H1 (cell line): ENCODE measurements at regions not wholly inside any gene's neighbourhood (a gene's known extent, or its start where the extent isn't known, plus 50 kb on each side); places are given as distances from the start of the nearest gene placed in this dataset.

ENCODE experiments used
- CTCF ChIA-PET: fragments of 300-600 bp; sonication (Branson Sonifier 250); formaldehyde crosslinking; loops from one replicate; lab custom pipeline; 2021; ENCODE audit not compliant: partially characterized antibody; lab: Charles Lee
- POLR2A ChIA-PET: fragments of 300-600 bp; sonication (Branson Sonifier 250); formaldehyde crosslinking; loops from one replicate; lab custom pipeline; 2021; ENCODE audit warnings: inconsistent platforms; ENCODE audit not compliant: partially characterized antibody; lab: Charles Lee
- DNase-seq, 2 experiments: peaks; one replicate each; pipeline versions ENCODE4 v3.0.0 to v3.0.0-alpha.2; 2010 to 2022; ENCODE audit warnings: low spot score in 2 of 2, low read depth in 1 of 2, mixed read lengths in 1 of 2
- FAIRE-seq: peaks from 2 replicates; lab custom pipeline; 2011; peaks lifted over from hg19 to GRCh38; lab: Jason Lieb, UNC
- H2AFZ ChIP-seq: 2 replicates; pipeline ENCODE4 v1.8.1; 2012; ENCODE audit warnings: low read length, inconsistent platforms
- H2AK5ac ChIP-seq: 2 replicates; pipeline ENCODE4 v1.6.1; 2013; ENCODE audit warnings: low read depth, low read length
- H2BK120ac ChIP-seq: replicated peaks from 2 replicates; pipeline ENCODE3; 2013; ENCODE audit warnings: low read depth, low read length, inconsistent platforms
- H2BK12ac ChIP-seq: 2 replicates; pipeline ENCODE4 v1.6.1; 2013; ENCODE audit warnings: low read depth, low read length
- H2BK15ac ChIP-seq: 2 replicates; pipeline ENCODE4 v1.6.1; 2013; ENCODE audit warnings: low read length
- H2BK20ac ChIP-seq: 2 replicates; pipeline ENCODE4 v1.6.1; 2013; ENCODE audit warnings: low read length
- H2BK5ac ChIP-seq: 2 replicates; pipeline ENCODE4 v1.6.1; 2013; ENCODE audit warnings: low read depth, low read length
- H3K14ac ChIP-seq: 2 replicates; pipeline ENCODE4 v1.6.1; 2013; ENCODE audit warnings: inconsistent platforms; ENCODE audit not compliant: insufficient read length
- H3K18ac ChIP-seq: 2 replicates; pipeline ENCODE4 v1.6.1; 2013; ENCODE audit warnings: low read length; ENCODE audit errors: extremely low read depth
- H3K23ac ChIP-seq: 2 replicates; pipeline ENCODE4 v1.6.1; 2013; ENCODE audit warnings: inconsistent platforms; ENCODE audit not compliant: insufficient read length
- H3K23me2 ChIP-seq: 2 replicates; pipeline ENCODE4 v1.6.1; 2013; ENCODE audit warnings: low read depth, low read length
- H3K27ac ChIP-seq: 2 replicates; pipeline ENCODE4 v1.6.1; 2011; ENCODE audit warnings: low read depth, low read length, inconsistent platforms
- H3K27me3 ChIP-seq, 4 experiments: replicated peaks in 1 of 4; 1 replicate in 1 of 4; 2 replicates in 3 of 4; pipeline versions ENCODE4 v1.6.1 to v1.8.1; 2011 to 2013; ENCODE audit warnings: low read length in 3 of 4, mild to moderate bottlenecking in 3 of 4, inconsistent platforms in 2 of 4, mixed read lengths in 2 of 4, moderate library complexity in 1 of 4; ENCODE audit not compliant: control insufficient read depth in 3 of 4, insufficient read depth in 3 of 4; ENCODE audit errors: extremely low read depth in 1 of 4
- H3K36me3 ChIP-seq, 4 experiments: 2 replicates each; pipeline versions ENCODE4 v1.6.1 to v1.8.1; 2011 to 2013; ENCODE audit warnings: mild to moderate bottlenecking in 4 of 4, low read length in 3 of 4, moderate library complexity in 2 of 4, control low read depth in 1 of 4, inconsistent platforms in 1 of 4; ENCODE audit not compliant: insufficient read depth in 4 of 4, control insufficient read depth in 2 of 4
- H3K4ac ChIP-seq: replicated peaks from 2 replicates; pipeline ENCODE3; 2013; ENCODE audit warnings: low read length, low read depth, mixed read lengths, inconsistent platforms; ENCODE audit not compliant: insufficient read length
- H3K4me1 ChIP-seq, 4 experiments: replicated peaks in 1 of 4; 1 replicate in 1 of 4; 2 replicates in 3 of 4; pipeline versions ENCODE4 v1.6.1 to v1.8.1; 2011 to 2013; ENCODE audit warnings: low read length in 3 of 4, inconsistent platforms in 2 of 4, mixed read lengths in 1 of 4; ENCODE audit not compliant: insufficient read depth in 4 of 4, control insufficient read depth in 3 of 4
- H3K4me2 ChIP-seq, 2 experiments: 2 replicates each; pipeline versions ENCODE4 v1.6.1 to v1.8.1; 2011 to 2013; ENCODE audit warnings: low read depth in 2 of 2, low read length in 2 of 2, control low read depth in 1 of 2, inconsistent platforms in 1 of 2, mild to moderate bottlenecking in 1 of 2; ENCODE audit not compliant: insufficient read depth in 1 of 2
- H3K4me3 ChIP-seq, 4 experiments: fragments of 200-600, 300-600 bp in 1 of 4; sonication (generic), shearing (Covaris generic), sonication (Bioruptor Twin) in 1 of 4; 2 replicates each; pipeline versions ENCODE4 v1.5.1 to v1.8.1; 2011 to 2016; ENCODE audit warnings: low read length in 4 of 4, low read depth in 3 of 4, control low read depth in 2 of 4, inconsistent platforms in 2 of 4, mild to moderate bottlenecking in 2 of 4, mixed read lengths in 1 of 4, moderate library complexity in 1 of 4; ENCODE audit not compliant: insufficient read depth in 2 of 4; ENCODE audit errors: extremely low read depth in 1 of 4
- H3K56ac ChIP-seq: replicated peaks from 2 replicates; pipeline ENCODE3; 2013; ENCODE audit warnings: low read depth, mild to moderate bottlenecking, mixed read lengths, low read length, inconsistent platforms; ENCODE audit not compliant: insufficient read length
- H3K79me1 ChIP-seq: 2 replicates; pipeline ENCODE4 v1.6.1; 2013; ENCODE audit warnings: low read depth, low read length, control low read depth
- H3K79me2 ChIP-seq, 2 experiments: 2 replicates each; pipeline versions ENCODE4 v1.6.1 to v1.8.1; 2012 to 2013; ENCODE audit warnings: low read length in 2 of 2, mild to moderate bottlenecking in 2 of 2, inconsistent platforms in 1 of 2; ENCODE audit not compliant: insufficient read depth in 2 of 2, control insufficient read depth in 1 of 2
- H3K9ac ChIP-seq, 4 experiments: replicated peaks in 1 of 4; 1 replicate in 1 of 4; 2 replicates in 3 of 4; pipeline versions ENCODE4 v1.6.1 to v1.8.1; 2011 to 2013; ENCODE audit warnings: low read depth in 3 of 4, low read length in 3 of 4, control low read depth in 2 of 4, mild to moderate bottlenecking in 2 of 4, moderate library complexity in 2 of 4, inconsistent platforms in 1 of 4; ENCODE audit errors: extremely low read depth in 1 of 4
- H3K9me3 ChIP-seq, 2 experiments: 2 replicates each; pipeline versions ENCODE4 v1.6.1 to v1.8.1; 2012 to 2013; ENCODE audit warnings: mild to moderate bottlenecking in 2 of 2, moderate library complexity in 2 of 2, control low read depth in 1 of 2, inconsistent platforms in 1 of 2, low read depth in 1 of 2, low read length in 1 of 2, mixed read lengths in 1 of 2; ENCODE audit not compliant: insufficient read depth in 2 of 2
- H4K20me1 ChIP-seq, 2 experiments: replicated peaks in 1 of 2; 2 replicates each; pipeline versions ENCODE3 to v1.8.1; 2011 to 2013; ENCODE audit warnings: inconsistent platforms in 2 of 2, low read length in 2 of 2, mild to moderate bottlenecking in 1 of 2; ENCODE audit not compliant: insufficient read depth in 2 of 2, control insufficient read depth in 1 of 2
- H4K5ac ChIP-seq: 2 replicates; pipeline ENCODE4 v1.6.1; 2013; ENCODE audit warnings: low read length, low read depth, mixed read lengths, inconsistent platforms; ENCODE audit not compliant: insufficient read length
- H4K8ac ChIP-seq: 2 replicates; pipeline ENCODE4 v1.8.0; 2013; ENCODE audit warnings: mild to moderate bottlenecking, moderate library complexity, low read length, inconsistent platforms; ENCODE audit not compliant: insufficient read depth; ENCODE audit errors: extremely low read depth
- H4K91ac ChIP-seq: replicated peaks from 2 replicates; pipeline ENCODE3; 2013; ENCODE audit warnings: low read length, mixed read lengths, inconsistent platforms; ENCODE audit not compliant: insufficient read length
- ASH2L ChIP-seq: fragments of 200-600, 300-600 bp; sonication (generic); IDR thresholded peaks from one replicate; pipeline ENCODE4 v1.7.1; 2017; ENCODE audit warnings: low read length
- CEBPB ChIP-seq: IDR thresholded peaks from 2 replicates; pipeline ENCODE4 v1.6.1; 2012; ENCODE audit warnings: low read depth, low read length
- CHD1 ChIP-seq: IDR thresholded peaks from 2 replicates; pipeline ENCODE4 v1.6.1; 2012; ENCODE audit warnings: low read depth, low read length, improper control_type of control experiment
- HDAC2 ChIP-seq, 2 experiments: fragments of 300-600 bp in 1 of 2; sonication (generic) in 1 of 2; IDR thresholded peaks; 2 replicates each; pipeline ENCODE4 v1.6.1; 2011 to 2012; ENCODE audit warnings: low read depth in 2 of 2, low read length in 2 of 2, mild to moderate bottlenecking in 2 of 2, moderate library complexity in 2 of 2, borderline replicate concordance in 1 of 2, inconsistent platforms in 1 of 2
- HDAC6 ChIP-seq: IDR thresholded peaks from one replicate; pipeline ENCODE4 v1.7.1; 2012; ENCODE audit warnings: low read depth, mild to moderate bottlenecking, inconsistent platforms, low read length, moderate library complexity
- MAFK ChIP-seq: IDR thresholded peaks from 2 replicates; pipeline ENCODE4 v1.6.1; 2012; ENCODE audit warnings: low read depth, mild to moderate bottlenecking, improper control_type of control experiment, low read length
- NRF1 ChIP-seq: IDR thresholded peaks from 2 replicates; pipeline ENCODE4 v1.6.1; 2011; ENCODE audit warnings: mild to moderate bottlenecking, low read depth, low read length, improper control_type of control experiment
- PHF8 ChIP-seq: fragments of 200-600 bp; sonication (generic); conservative IDR thresholded peaks from 2 replicates; pipeline ENCODE4 v1.7.1; 2012; ENCODE audit warnings: low read depth, mild to moderate bottlenecking, inconsistent platforms, low read length, moderate library complexity
- RFX5 ChIP-seq: IDR thresholded peaks from 2 replicates; pipeline ENCODE4 v1.6.1; 2011; ENCODE audit warnings: low read depth, low read length, improper control_type of control experiment, borderline replicate concordance
- TCF12 ChIP-seq: IDR thresholded peaks from 2 replicates; pipeline ENCODE4 v1.6.1; 2011; ENCODE audit warnings: low read depth, mild to moderate bottlenecking, low read length
- WGBS, 2 experiments: shearing (Covaris generic) in 1 of 2; methylation state at CpG; one replicate each; pipeline versions ENCODE4 v1.1.6 to v1.1.7; 2013 to 2015; ENCODE audit warnings: low lambda C conversion rate in 2 of 2, mixed read lengths in 2 of 2, inconsistent platforms in 1 of 2, low coverage in 1 of 2, missing lambda C conversion rate in 1 of 2; ENCODE audit not compliant: insufficient replicate concordance in 2 of 2, insufficient coverage in 1 of 2, insufficient read length in 1 of 2; ENCODE audit errors: extremely low coverage in 1 of 2, missing lambda C conversion rate in 1 of 2; 5-methylcytosine and 5-hydroxymethylcytosine counted together
- TF ChIP-seq, protein P1 (sequence below): IDR thresholded peaks from 2 replicates; pipeline ENCODE4 v1.6.1; 2012; ENCODE audit warnings: inconsistent platforms

DNA sequence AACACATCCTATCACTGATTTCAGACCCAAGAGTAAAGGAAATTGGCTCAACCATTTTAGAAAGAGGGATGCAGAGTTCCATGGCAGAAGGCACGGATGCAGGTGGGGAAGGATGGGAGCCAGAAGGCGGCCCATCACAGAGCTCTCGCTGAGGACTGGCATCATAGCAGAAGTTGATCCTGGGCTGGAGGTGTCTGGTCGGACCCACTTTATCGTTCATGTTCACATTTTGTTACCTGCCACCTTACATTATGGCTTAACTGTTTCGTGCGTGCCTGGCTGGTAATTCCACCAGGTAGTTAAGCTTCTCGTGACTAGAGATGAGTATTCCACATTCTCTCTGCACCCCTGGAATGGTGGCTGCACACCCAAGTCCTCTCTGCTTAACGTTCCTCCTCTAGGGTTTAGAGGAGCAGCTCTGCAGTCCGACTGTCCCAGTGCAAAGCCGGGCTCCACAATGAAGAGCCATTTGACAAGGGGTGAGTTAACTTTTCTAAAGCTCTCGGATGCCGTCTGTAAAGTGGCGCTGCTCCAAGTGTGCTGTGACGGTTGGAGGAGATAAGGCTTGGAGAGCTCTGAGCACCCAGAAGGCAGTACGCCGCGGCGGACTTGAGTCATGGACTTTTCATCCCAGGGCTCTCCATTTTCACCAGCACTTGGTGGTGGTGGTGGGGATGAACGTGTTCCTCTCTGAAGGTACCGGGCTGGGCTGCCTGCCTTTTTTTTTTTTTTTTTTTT lies 157.1 kb upstream of the SHH start:
- H2BK120ac ChIP-seq, result no peak overlapping the region
- no peaks in the 10 kb centered on the region for H3K79me1 ChIP-seq
- H2BK20ac ChIP-seq, result no peak overlapping the region
- H3K4me3 ChIP-seq, result no peak overlapping the region
- DNase-seq (no peak), FAIRE-seq (no peak)
- H3K79me2 ChIP-seq, result no peaks in the 10 kb centered on the region
- no peaks in the 10 kb centered on the region for H3K9me3 ChIP-seq
- no peak overlapping the region for H2BK12ac ChIP-seq
- no peak overlapping the region for H4K5ac ChIP-seq
- no peaks in the 10 kb centered on the region for H3K4me1 ChIP-seq
- H2BK5ac ChIP-seq, result no peak overlapping the region
- no peak overlapping the region for H3K23ac ChIP-seq
- H3K56ac ChIP-seq, result no peak overlapping the region
- CTCF ChIA-PET, result no interaction called here
- H3K23me2 ChIP-seq, result no peaks in the 10 kb centered on the region
- H3K18ac ChIP-seq, result no peak overlapping the region
- H3K4me2 ChIP-seq, result no peak overlapping the region
- no peaks in the 10 kb centered on the region for H3K36me3 ChIP-seq
- 94% methylated on average over 21 of the region's 21 CpGs; no CpG with 5 or more reads in 1 of the 2 experiments for WGBS, 2 experiments
- no peaks in the 10 kb centered on the region for H3K27me3 ChIP-seq
- POLR2A ChIA-PET, result no interaction called here
- H4K91ac ChIP-seq, result no peak overlapping the region
- H3K9ac ChIP-seq, result no peak overlapping the region
- H3K27ac ChIP-seq, result no peak overlapping the region
- no peak overlapping the region for H2BK15ac ChIP-seq
- no peak overlapping the region for H3K14ac ChIP-seq
- H4K8ac ChIP-seq, result no peak overlapping the region
- no peak overlapping the region for H2AFZ ChIP-seq
- no peaks in the 10 kb centered on the region for H4K20me1 ChIP-seq
- H2AK5ac ChIP-seq, result no peak overlapping the region
- H3K4ac ChIP-seq, result no peak overlapping the region
- TF ChIP-seq, protein P1, sequence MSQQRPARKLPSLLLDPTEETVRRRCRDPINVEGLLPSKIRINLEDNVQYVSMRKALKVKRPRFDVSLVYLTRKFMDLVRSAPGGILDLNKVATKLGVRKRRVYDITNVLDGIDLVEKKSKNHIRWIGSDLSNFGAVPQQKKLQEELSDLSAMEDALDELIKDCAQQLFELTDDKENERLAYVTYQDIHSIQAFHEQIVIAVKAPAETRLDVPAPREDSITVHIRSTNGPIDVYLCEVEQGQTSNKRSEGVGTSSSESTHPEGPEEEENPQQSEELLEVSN, result no peak
- TF ChIP-seq HDAC6, result no peak
- no peak for TF ChIP-seq PHF8
- no peak for TF ChIP-seq RFX5
- no peak for TF ChIP-seq MAFK
- no peak for TF ChIP-seq HDAC2 (IDR thresholded peaks at IDR 0.05; ENCODE audit: borderline replicate concordance in 1 of 2, low read depth in 2 of 2, low read length in 2 of 2)
- TF ChIP-seq TCF12, result no peak
- TF ChIP-seq CEBPB, result no peak
- TF ChIP-seq CHD1, result no peak
- no peak for TF ChIP-seq NRF1
- no peak for TF ChIP-seq ASH2L
